GM21360 (cell line): ENCODE measurements at regions not wholly inside any gene's neighbourhood (a gene's known extent, or its start where the extent isn't known, plus 50 kb on each side); places are given as distances from the start of the nearest gene placed in this dataset.

Experiments
- ATAC-seq: cut with Tn5 transposase; IDR thresholded peaks from one replicate; pipeline ENCODE4 v1.9.1; 2021; ENCODE audit warnings: mild to moderate bottlenecking, moderate library complexity; ENCODE audit not compliant: unreplicated experiment

DNA sequence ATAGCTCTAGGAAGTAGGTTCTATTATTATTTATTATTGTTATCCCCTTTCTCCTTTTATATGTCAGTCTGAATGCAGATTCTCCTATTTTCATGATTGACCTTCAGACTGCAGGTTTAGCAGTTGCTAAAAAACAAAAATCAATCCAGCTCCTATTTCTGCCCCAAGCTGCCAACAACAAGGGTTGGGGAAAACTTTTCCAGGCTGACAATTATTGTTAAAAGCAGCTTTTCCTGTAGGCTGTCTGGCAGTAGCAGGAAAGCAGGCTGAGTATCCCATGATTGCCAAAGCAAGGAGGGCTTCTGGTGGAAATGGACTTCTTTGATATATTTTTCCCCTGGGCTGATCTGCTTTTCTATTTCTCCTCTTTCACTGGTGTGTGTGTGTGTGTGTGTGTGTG is 78.0 kb upstream of the CTLA4 start:
- no peak for ATAC-seq

DNA sequence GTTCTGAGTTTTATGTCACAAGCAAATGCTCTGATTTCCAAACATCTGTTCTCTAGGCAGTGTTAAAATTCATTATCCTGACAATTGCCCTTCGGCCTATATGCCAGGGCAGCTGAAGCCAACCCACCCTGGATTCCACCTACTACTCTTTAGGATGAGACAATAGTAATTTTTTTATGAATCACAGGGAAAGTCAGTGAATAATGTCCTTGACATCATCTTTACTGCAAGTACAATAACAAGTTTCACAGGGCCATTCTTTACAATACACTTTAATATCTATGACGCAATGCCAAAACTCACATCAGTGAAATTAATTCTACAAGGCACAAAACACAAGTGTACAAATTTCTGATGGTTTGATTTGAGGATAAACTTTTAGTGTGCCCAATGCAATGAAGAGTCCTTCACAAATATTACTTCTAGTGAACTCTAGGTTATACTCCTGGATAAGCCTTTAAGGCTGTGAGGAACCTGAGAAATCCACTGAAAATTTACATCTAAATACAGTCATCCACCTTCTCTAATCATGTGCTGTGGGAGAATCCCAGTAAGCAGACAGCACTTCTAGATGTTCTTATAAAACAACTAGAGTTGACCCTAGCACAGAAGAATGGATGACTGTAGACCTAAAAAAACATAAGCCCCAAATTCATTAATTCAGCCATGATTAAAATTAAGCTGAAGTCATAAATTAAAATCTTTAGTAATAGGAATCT is 77.3 kb upstream of the CTLA4 start:
- no peak for ATAC-seq

- ATAC-seq, result no peak
Measured at GRCh38 chr2:203796248-203797010, 71.1 kb upstream of the CTLA4 start.

GRCh38 chr2:203797276-203797675 is 70.3 kb upstream of the CTLA4 start:
- no peak for ATAC-seq

DNA sequence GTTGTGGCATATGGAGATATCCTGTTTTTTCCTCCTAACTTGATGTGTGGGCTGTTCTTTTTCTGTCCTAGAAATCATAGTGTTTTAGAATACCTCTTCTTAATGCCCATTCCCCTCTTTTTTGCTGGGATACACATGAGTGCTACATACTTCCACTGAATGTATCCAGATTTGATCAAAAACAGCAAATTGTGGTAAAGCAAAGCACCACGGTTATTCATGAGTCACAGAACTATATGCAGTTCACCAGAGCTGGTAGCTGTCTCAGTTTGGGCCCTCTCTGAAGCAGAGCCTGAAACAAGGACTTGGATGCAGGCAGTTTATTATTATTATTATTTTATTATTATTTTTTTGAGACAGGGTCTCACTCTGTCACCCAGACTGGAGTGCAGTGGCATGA is 69.9 kb upstream of the CTLA4 start:
- ATAC-seq, result no peak

GRCh38 chr2:203798296-203799087 is 69.1 kb upstream of the CTLA4 start:
- no peak for ATAC-seq

DNA sequence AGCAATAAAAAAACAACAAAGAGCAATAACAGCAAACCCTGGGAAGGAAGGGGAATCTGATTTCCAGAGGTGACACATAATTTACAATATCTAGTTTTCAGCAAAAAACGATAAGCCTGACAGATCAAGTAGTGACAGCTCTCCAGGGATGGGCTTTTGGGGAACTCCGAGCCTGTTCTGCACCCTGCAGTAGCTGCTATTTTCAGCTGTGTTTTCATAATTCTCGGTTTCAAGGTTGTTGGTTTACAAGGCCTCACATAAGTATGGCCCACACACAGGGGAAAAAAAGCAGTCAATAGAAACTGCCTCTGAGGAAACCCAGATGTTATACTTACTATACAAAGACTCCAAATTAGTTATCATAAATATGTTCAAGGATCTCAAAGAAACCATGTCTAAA is 67.7 kb upstream of the CTLA4 start:
- peak; percentile 91 for ATAC-seq

DNA sequence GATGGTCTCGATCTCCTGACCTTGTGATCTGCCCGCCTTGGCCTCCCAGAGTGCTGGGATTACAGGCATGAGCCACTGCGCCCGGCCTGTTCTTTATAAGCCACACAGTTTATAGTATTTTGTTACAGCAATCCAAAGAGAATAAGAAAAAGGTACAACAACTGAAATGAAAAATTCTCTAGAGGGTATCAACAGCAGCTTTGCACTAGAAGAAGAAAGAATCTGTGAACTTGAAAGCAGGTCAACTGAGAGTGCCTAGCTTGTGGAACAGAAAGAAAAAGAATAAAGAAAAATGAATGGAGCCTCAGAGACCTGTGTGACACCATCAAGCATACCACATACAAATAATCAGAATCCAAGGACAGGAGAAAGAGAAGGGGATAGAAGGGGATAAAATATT is 66.8 kb upstream of the CTLA4 start:
- no peak for ATAC-seq

DNA sequence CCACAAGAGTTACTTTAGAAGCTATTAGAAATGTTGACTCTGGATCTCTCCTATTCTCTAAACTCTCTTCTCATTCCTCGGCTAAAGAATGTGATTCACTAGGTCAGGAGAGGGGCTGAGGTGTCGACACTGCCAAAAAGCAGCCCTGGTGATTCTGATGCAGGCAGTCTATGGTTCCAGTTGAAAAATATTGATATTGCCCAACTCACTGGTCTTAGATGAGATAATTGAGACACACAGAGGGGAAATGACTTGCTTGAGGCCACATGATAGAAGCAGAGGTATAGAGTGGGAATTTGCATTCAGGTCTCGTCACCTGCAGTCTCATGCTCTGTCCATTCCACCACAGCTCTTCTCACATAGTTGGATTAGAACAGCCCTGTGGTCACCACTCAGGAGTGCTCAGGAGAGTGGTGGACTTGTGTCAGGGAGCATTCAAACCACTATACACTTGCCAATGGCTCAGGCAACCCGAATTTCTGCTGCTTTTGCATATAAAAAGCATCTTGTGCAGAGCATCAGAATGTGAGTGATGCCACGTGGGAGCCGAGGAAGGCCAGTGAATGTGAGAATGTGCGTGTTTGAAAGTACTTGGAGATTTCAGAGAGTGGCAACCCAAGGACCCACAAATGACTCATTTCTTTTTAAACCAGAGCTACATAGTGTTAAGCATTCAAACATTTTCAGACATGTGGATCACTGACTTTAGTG is 65.1 kb upstream of the CTLA4 start:
- no peak for ATAC-seq

DNA sequence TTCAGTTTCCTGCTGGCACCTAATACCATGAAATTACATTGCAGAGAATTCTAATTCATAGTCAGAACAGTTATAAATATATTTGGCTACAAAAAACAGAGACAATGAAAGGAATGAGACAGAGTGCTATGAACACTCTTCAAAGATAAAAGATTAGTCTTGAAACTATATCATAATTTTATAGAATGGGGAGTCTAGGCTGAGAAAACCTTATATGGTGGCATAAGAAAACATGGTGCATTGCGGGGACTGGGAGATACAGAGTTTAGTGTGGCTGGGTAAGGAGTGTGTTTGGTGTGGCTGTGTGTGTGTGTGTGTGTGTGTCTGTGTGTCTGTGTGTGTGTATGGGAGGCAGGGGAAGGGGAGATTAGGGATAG is 64.5 kb upstream of the CTLA4 start:
- ATAC-seq, result no peak

DNA sequence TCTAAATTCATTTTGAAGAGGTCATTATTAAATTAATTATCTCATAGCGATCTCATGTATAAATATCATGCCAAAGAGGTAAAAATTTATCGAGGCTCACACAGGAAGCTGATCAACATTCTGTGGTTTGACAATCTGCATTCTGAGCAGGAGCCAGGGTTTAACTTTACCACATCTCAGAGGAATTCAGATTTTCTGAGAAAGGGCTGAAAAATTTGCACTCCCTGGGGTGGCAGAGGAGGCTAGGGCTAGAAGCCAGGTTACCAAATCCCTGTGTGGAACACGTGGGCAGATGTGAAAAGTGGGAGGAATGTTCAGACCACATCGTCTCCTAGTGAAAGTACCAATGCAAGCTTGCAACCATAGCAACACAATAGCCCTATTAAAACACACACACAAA is 63.5 kb upstream of the CTLA4 start:
- ATAC-seq, result no peak

DNA sequence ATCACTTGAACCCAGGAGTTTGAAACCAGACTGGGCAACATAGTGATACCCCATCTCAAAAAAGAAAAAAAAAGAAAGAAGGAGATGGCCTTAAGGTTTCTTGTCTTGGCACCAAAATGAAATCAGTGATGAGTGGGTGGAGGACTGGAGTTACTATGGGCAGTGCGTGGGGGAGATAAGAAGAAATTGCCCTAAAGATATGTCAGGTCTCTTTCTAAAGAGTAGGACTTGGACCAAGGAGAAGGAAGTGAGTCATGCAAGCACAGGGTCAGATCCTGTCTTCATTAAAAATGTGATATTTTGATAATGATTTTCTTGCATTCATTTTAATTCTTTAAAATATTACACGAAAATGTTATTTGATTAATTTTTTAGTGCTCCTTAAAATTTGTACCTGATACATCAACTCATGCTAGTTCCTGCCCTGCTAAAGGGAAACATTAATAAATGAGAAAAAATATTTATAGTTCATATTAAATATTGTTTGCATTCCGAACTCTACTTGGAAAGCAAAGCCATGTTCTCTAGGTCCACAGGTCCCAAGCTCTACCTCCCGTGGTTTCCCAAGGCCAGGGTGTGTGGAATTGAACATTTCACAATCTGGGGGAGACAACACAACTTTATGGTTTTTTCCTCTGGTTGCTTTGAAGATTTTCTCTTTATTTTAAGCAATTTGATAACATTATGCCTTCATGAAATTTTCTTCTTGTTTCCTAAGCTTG is 62.6 kb upstream of the CTLA4 start:
- no peak for ATAC-seq

- ATAC-seq, result no peak
Measured at GRCh38 chr2:203805486-203805838, 62.1 kb upstream of the CTLA4 start.

GRCh38 chr2:203806761-203807160 is 60.8 kb upstream of the CTLA4 start:
- ATAC-seq, result no peak

- ATAC-seq, result no peak
Measured at GRCh38 chr2:203808046-203808750, 59.4 kb upstream of the CTLA4 start.

GRCh38 chr2:203809084-203809521 is 58.5 kb upstream of the CTLA4 start:
- no peak for ATAC-seq

- no peak for ATAC-seq
Measured at GRCh38 chr2:203809991-203810510, 57.5 kb upstream of the CTLA4 start.

GRCh38 chr2:203811491-203812221 is 55.9 kb upstream of the CTLA4 start:
- no peak for ATAC-seq
